Spleen (tissue), 7 donors: ENCODE measurements at regions not wholly inside any gene's neighbourhood (a gene's known extent, or its start where the extent isn't known, plus 50 kb on each side); places are given as distances from the start of the nearest gene placed in this dataset.

Experiments used
- CTCF ChIP-seq, 11 experiments: fragments of 200-600 bp in 7 of 11; fragments of 450-650 bp in 4 of 11; sonication (generic) in 4 of 11; IDR thresholded peaks in 8 of 11; conservative IDR thresholded peaks in 3 of 11; 1 replicate in 7 of 11; 2 replicates in 4 of 11; pipeline versions ENCODE4 v1.4.0 to v1.8.0; 2016 to 2021; ENCODE audit warnings: antibody characterized with exemption in 11 of 11, inconsistent platforms in 4 of 11, mild to moderate bottlenecking in 1 of 11
- POLR2A ChIP-seq, 3 donors: fragments of 450-650 bp; IDR thresholded peaks; one replicate each; pipeline ENCODE4 v1.5.1; 2017; ENCODE audit warnings: antibody characterized with exemption in 3 of 3, mild to moderate bottlenecking in 1 of 3
- donor health status: DM: no; HTN: no; CAD: no; lungs with moderate emphysema.
- donor health status: DM: no; HTN: no; CAD: no.
- donor health status: DM: no; HTN: no; CAD: no.

DNA sequence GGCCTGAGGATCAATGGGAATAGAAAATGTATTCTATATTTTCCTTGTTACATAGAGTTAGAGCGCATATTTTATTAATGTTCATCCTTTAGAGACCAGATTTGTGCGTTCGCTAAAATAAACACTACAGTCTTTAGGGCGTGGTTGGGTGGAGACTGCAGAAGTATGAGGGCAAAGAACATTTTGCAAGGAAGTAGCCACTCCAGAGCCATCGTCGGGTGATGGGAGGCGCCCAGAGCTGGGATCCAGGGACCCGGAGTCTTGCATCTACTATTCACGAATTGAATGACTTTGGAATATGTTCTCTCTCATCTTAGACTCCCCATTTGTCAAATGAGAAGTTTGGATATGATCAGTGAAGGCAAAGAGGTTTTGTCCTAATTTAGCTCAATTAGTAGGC, 154.2 kb upstream of the IRX6 start:
- no peak for TF ChIP-seq CTCF (IDR thresholded peaks at IDR 0.05 in 8 of 11, conservative IDR thresholded peaks at IDR 0.05 in 3 of 11)
- TF ChIP-seq POLR2A (IDR thresholded peaks at IDR 0.05) = no peak
